ENCODE measurements at regions not wholly inside any gene's neighbourhood (a gene's known extent, or its start where the extent isn't known, plus 50 kb on each side); places are given as distances from the start of the nearest gene placed in this dataset.

GRCh38 chr5:2192496-2192895, 309.8 kb upstream of the IRX4 start:
- no peak for ATAC-seq (replicated peaks in 1 of 2)
- H3K4me3 Mint-ChIP-seq, result no peak overlapping the region
- H3K36me3 Mint-ChIP-seq (ENCODE audit: insufficient read depth in 2 of 2), result no peaks in the 10 kb centered on the region
- H3K4me1 Mint-ChIP-seq (ENCODE audit: low read depth), result no peaks in the 10 kb centered on the region
- no peak for DNase-seq
- no peak overlapping the region for H3K27ac Mint-ChIP-seq
- H3K9me3 Mint-ChIP-seq, result peaks cover 0 to 5% of the 10 kb centered on the region in 2 donors
- H3K27me3 Mint-ChIP-seq (ENCODE audit: low read depth), result peaks cover 5% of the 10 kb centered on the region

- no peak overlapping the region for H3K4me3 Mint-ChIP-seq
- DNase-seq (no peak), ATAC-seq (replicated peaks in 1 of 2) (no peak)
- peaks cover 0 to 5% of the 10 kb centered on the region in 2 donors for H3K9me3 Mint-ChIP-seq
- H3K36me3 Mint-ChIP-seq (ENCODE audit: insufficient read depth in 2 of 2), result no peaks in the 10 kb centered on the region
- H3K27ac Mint-ChIP-seq, result no peak overlapping the region
- no peaks in the 10 kb centered on the region for H3K27me3 Mint-ChIP-seq (ENCODE audit: low read depth)
- H3K4me1 Mint-ChIP-seq (ENCODE audit: low read depth), result no peaks in the 10 kb centered on the region
Observed at GRCh38 chr5:2191972-2192371, 309.2 kb upstream of the IRX4 start.

GRCh38 chr5:2190549-2190948, 307.8 kb upstream of the IRX4 start:
- no peak overlapping the region for H3K27ac Mint-ChIP-seq
- no peak for DNase-seq
- ATAC-seq (replicated peaks in 1 of 2), result no peak
- no peaks in the 10 kb centered on the region for H3K4me1 Mint-ChIP-seq (ENCODE audit: low read depth)
- no peaks in the 10 kb centered on the region for H3K9me3 Mint-ChIP-seq
- no peaks in the 10 kb centered on the region for H3K27me3 Mint-ChIP-seq (ENCODE audit: low read depth)
- H3K4me3 Mint-ChIP-seq, result no peak overlapping the region
- H3K36me3 Mint-ChIP-seq (ENCODE audit: insufficient read depth in 2 of 2), result no peaks in the 10 kb centered on the region

DNA sequence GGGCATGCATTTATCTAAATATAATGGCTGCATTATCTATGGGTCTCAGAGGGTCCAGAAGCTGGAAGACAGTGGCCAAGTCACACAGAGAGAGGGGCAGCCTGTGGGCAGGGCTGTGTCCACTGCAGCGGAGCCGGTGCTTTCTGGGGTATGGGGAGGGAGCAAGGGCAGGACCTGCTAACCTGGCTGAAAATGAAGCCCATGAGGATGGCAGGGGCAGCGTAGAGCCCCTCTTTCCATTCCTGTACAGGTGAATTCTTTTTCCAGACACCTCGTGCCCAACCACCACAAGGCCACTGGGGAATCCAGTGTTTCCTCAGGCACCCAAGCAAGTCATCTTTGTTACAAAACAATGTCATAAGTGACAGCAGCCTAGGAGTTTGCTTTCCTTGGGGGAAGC, 305.9 kb upstream of the IRX4 start:
- Mint-ChIP-seq H3K4me3 (no peak overlapping the region), H3K9me3 (no peaks in the 10 kb centered on the region), H3K36me3 (ENCODE audit: insufficient read depth in 2 of 2) (no peaks in the 10 kb centered on the region), H3K27ac (no peak overlapping the region), H3K4me1 (ENCODE audit: low read depth) (no peaks in the 10 kb centered on the region), H3K27me3 (ENCODE audit: low read depth) (peaks cover 7% of the 10 kb centered on the region)
- no peak for DNase-seq
- no peak for ATAC-seq (replicated peaks in 1 of 2)

GRCh38 chr5:2188137-2188536, 305.4 kb upstream of the IRX4 start:
- no peaks in the 10 kb centered on the region for H3K9me3 Mint-ChIP-seq
- ATAC-seq (replicated peaks in 1 of 2) (no peak), DNase-seq (no peak)
- no peaks in the 10 kb centered on the region for H3K4me1 Mint-ChIP-seq (ENCODE audit: low read depth)
- no peaks in the 10 kb centered on the region for H3K36me3 Mint-ChIP-seq (ENCODE audit: insufficient read depth in 2 of 2)
- H3K27ac Mint-ChIP-seq, result no peak overlapping the region
- peaks cover 9% of the 10 kb centered on the region for H3K27me3 Mint-ChIP-seq (ENCODE audit: low read depth)
- no peak overlapping the region for H3K4me3 Mint-ChIP-seq

DNA sequence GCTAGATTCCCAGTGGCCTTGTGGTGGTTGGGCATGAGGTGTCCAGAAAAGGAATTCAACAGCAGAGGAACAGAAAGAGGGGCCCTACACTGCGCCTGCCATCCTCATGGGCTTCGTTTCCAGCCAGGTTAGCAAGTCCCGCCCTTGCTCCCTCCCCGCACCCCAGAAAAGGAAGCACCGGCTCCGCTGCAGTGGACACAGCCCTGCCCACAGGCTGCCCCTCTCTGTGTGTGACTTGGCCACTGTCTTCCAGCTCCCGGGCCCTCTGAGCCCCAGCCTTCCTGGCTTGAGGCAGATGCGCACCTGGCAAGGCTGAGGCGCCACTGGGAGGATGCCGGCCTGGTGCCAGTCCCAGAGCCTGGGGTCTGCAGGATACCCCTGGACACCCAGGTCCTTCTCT, 305.0 kb upstream of the IRX4 start:
- DNase-seq, result no peak
- Mint-ChIP-seq H3K4me1 (ENCODE audit: low read depth) (no peaks in the 10 kb centered on the region), H3K4me3 (no peak overlapping the region), H3K36me3 (ENCODE audit: insufficient read depth in 2 of 2) (no peaks in the 10 kb centered on the region), H3K27ac (no peak overlapping the region), H3K9me3 (no peaks in the 10 kb centered on the region), H3K27me3 (ENCODE audit: low read depth) (peaks cover 9% of the 10 kb centered on the region)
- no peak for ATAC-seq (replicated peaks in 1 of 2)

DNA sequence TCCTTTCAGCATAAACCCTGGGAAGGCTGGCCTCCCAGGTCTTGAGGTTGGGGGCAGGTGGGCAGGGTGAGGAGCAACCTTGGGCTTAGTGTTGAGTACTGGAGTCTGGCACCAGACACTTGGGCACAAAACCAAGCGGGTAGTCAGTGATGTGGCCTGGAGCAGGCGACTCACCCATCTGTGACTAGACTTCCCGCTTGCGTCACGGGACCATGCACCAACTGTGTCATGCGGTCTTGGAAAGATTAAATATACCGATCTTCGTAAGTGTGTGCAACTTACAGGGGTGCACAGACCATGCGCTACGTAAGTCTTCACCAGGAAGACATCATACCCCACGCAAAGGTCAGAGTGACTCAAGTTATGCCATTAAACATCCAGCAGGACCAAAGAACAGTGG, 304.4 kb upstream of the IRX4 start:
- no peaks in the 10 kb centered on the region for H3K4me1 Mint-ChIP-seq (ENCODE audit: low read depth)
- H3K27me3 Mint-ChIP-seq (ENCODE audit: low read depth), result peaks cover 9% of the 10 kb centered on the region
- H3K36me3 Mint-ChIP-seq (ENCODE audit: insufficient read depth in 2 of 2), result no peaks in the 10 kb centered on the region
- H3K27ac Mint-ChIP-seq, result no peak overlapping the region
- no peak overlapping the region for H3K4me3 Mint-ChIP-seq
- no peaks in the 10 kb centered on the region for H3K9me3 Mint-ChIP-seq
- ATAC-seq (replicated peaks in 1 of 2) (no peak), DNase-seq (no peak)

DNA sequence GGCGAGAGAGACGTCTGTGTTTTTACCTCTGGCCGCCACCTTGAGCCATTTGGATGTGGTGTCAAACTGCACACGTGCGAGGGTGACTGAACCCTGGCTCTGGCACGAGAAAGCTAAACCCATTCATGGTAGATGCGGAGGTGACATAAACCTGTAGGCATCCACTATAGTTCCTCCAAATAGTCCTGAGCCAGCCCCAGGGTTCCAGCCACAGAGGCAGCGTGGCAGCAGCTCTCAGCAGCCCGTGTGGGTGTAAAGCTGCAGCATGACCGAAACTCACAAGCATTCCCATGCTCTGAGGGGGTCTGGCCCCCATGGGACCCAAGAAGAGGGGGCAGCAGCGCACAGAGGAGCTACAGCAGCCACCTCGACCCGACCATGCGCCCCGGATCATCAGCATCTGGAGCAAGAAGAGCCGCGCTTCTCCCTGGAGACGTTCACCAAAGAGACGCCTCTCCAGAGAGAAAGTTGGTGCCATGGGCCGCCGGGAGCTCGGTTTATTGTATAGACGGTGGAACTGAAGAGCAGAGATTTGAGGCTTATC, 303.8 kb upstream of the IRX4 start:
- H3K9me3 Mint-ChIP-seq, result no peaks in the 10 kb centered on the region
- H3K36me3 Mint-ChIP-seq (ENCODE audit: insufficient read depth in 2 of 2), result no peaks in the 10 kb centered on the region
- DNase-seq (no peak), ATAC-seq (replicated peaks in 1 of 2) (no peak)
- H3K27ac Mint-ChIP-seq, result no peak overlapping the region
- peaks cover 9% of the 10 kb centered on the region for H3K27me3 Mint-ChIP-seq (ENCODE audit: low read depth)
- H3K4me1 Mint-ChIP-seq (ENCODE audit: low read depth), result no peaks in the 10 kb centered on the region
- H3K4me3 Mint-ChIP-seq, result no peak overlapping the region

DNA sequence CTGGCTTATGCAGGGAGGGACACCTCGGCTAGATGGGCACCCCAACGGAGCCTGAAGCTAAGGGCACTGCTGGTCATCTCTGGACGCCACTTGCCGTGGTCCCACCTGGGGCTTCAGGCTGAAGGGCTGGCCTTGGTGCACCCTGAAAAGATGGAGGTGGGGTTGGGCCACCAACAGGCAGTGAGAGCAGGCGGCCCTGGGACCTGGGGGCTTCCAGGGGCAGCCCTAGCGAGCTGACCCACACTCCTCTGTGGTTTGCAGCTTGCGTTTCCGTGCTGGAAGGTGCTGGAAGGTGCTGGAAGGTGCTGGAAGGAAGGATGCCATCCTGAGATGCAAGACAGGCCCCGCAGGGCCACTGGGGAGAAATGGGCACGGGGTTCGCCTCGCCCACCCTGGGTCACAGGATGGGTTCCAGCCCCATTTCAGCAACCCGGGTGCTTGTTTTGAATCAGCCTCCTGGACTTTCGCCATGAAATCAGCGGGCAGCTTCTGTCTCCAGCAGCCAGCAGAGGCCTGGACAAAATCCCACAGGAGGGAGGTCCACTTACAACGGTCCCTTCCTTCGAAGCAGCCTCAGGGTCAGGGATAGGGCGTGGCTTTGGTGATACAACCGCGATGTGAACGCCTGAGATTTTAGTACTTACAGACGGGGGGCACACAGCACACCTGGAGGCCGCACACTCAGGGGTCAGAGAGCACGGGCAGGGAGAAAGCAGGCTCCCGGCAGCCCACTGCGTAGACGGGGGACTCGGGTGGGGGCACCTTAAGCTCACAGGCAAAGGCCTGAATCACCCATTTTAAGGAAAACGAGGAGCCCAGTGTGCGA, 303.1 kb upstream of the IRX4 start:
- no peak overlapping the region for H3K27ac Mint-ChIP-seq
- no peaks in the 10 kb centered on the region for H3K9me3 Mint-ChIP-seq
- no peak for ATAC-seq (replicated peaks in 1 of 2)
- no peaks in the 10 kb centered on the region for H3K36me3 Mint-ChIP-seq (ENCODE audit: insufficient read depth in 2 of 2)
- DNase-seq, result no peak
- H3K4me1 Mint-ChIP-seq (ENCODE audit: low read depth), result no peaks in the 10 kb centered on the region
- no peak overlapping the region for H3K4me3 Mint-ChIP-seq
- peaks cover 9% of the 10 kb centered on the region for H3K27me3 Mint-ChIP-seq (ENCODE audit: low read depth)

DNA sequence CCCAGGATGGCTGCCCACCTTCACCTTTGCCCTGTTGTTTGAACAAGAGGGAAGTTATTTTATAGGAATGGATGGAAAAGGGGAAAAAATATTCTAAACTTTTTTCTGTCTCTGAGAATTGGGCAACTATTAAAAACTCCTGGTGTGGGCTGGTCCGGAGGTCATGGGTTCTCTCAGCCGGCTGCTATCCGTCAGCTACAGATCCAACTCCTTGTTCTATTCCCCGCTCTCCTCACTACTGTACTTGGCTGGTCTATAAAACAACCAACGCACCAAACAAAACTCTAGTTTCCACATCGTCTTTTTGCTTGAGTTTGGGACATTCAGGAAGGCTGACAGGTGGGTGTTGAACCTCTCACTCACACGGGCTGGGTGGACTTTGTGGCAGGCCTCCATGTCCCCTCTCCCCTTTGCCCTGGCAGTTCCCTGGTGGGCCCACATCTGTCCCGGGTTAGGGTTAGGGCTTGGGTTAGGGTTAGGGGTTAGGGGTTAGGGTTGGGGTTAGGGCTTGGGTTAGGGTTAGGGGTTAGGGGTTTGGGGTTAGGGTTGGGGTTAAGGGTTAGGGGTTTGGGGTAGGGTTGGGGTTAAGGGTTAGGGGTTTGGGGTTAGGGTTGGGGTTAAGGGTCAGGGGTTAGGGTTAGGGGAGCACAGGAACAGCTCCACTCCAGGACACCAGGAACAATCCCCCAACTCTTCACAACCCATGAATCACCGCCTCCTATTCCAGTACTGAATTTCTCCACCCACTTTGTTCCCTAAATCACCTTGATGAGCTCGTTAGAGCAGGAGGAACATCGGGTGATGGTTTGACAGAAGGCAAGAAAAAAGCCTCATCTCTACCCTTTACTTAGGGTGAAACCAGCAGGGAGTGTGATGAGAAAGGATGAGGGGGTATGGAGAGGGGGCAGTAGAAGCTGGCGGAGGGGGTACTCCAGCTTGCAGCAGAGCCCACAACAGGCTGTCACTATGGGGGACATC, 302.1 kb upstream of the IRX4 start:
- Mint-ChIP-seq H3K27ac (no peak overlapping the region), H3K9me3 (no peaks in the 10 kb centered on the region), H3K36me3 (ENCODE audit: insufficient read depth in 2 of 2) (no peaks in the 10 kb centered on the region), H3K4me1 (ENCODE audit: low read depth) (no peaks in the 10 kb centered on the region), H3K4me3 (no peak overlapping the region), H3K27me3 (ENCODE audit: low read depth) (peaks cover 9% of the 10 kb centered on the region)
- ATAC-seq (replicated peaks in 1 of 2), result no peak
- no peak for DNase-seq

GRCh38 chr5:2184026-2184366, 301.3 kb upstream of the IRX4 start:
- no peaks in the 10 kb centered on the region for H3K4me1 Mint-ChIP-seq (ENCODE audit: low read depth)
- H3K27ac Mint-ChIP-seq, result no peak overlapping the region
- ATAC-seq (replicated peaks in 1 of 2) (no peak), DNase-seq (no peak)
- H3K27me3 Mint-ChIP-seq (ENCODE audit: low read depth), result peaks cover 9% of the 10 kb centered on the region
- no peak overlapping the region for H3K4me3 Mint-ChIP-seq
- H3K9me3 Mint-ChIP-seq, result no peaks in the 10 kb centered on the region
- no peaks in the 10 kb centered on the region for H3K36me3 Mint-ChIP-seq (ENCODE audit: insufficient read depth in 2 of 2)

- H3K4me1 Mint-ChIP-seq (ENCODE audit: low read depth), result no peaks in the 10 kb centered on the region
- peaks cover 9% of the 10 kb centered on the region for H3K27me3 Mint-ChIP-seq (ENCODE audit: low read depth)
- H3K4me3 Mint-ChIP-seq, result no peak overlapping the region
- ATAC-seq (replicated peaks in 1 of 2) (no peak), DNase-seq (no peak)
- H3K27ac Mint-ChIP-seq, result no peak overlapping the region
- H3K36me3 Mint-ChIP-seq (ENCODE audit: insufficient read depth in 2 of 2), result no peaks in the 10 kb centered on the region
- no peaks in the 10 kb centered on the region for H3K9me3 Mint-ChIP-seq
Observed at GRCh38 chr5:2183154-2184025, 300.7 kb upstream of the IRX4 start.
